GM19043 (cell line): ENCODE measurements at regions not wholly inside any gene's neighbourhood (a gene's known extent, or its start where the extent isn't known, plus 50 kb on each side); places are given as distances from the start of the nearest gene placed in this dataset.

Experiments
- ATAC-seq: cut with Tn5 transposase; IDR thresholded peaks from one replicate; pipeline ENCODE4 v1.9.1; 2021; ENCODE audit warnings: low read depth; ENCODE audit not compliant: unreplicated experiment

DNA sequence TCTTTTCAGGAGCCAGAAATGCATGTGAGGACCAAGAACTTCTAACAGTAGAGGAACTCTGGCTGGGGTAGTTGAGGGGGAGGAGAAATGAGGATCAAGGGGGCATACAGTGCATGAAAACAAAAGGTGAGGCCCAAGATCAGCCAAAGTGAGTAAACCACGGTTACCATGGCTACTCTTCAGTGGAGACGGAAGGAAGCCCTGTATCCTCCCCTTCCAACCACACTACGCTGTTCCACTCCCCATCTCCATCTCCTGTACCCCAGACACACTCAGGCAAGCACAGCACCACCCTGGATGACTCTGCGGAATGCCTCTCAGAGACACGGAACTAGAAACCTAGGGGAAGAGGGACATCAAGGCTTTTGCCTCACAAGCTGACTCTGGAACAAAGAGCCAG is 157.6 kb upstream of the CAMK1G start:
- no peak for ATAC-seq

- no peak for ATAC-seq
Observed at GRCh38 chr1:209427277-209427676, 156.2 kb upstream of the CAMK1G start.

DNA sequence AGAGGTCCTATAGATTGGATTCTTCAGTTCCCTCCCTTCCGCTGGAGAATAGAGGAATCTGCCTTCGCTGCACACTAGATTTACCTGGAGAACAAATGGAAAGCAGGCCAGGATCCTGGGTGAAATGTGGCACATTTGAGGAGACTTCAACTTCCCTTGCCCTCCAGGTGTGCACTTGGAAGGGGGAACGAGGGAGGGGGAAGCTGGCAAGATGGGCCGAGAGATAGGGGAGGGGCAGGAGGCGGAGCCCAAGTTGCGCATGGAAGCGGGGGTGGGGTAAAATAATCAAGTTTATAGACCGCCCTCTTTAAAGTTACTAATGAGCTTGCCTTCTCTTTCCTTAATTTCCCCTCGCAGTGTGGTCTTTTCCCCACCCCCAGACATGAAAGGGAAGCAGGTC is 155.7 kb upstream of the CAMK1G start:
- ATAC-seq: no peak

GRCh38 chr1:209428241-209428921 is 155.1 kb upstream of the CAMK1G start:
- ATAC-seq: no peak

DNA sequence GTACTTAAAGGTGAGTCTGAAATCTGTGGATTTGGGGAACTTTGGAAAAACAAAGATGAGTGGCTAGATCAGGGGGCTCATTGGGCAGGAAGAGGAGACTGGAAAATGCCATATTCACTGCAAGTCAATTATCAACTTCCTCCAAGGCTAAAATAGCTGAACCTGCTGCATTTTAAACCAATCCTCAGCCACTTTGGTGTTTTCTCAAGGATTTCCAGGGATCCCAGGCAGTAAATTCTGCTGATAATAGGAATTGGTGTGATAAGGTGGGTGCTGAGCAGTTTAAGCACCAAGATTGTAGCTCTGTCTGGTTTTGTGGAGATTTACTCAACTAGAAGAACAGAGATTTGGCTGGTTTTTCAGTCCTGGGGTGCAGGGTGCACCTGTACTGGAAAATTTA is 153.9 kb upstream of the CAMK1G start:
- no peak for ATAC-seq

- no peak for ATAC-seq
Observed at GRCh38 chr1:209430107-209430506, 153.4 kb upstream of the CAMK1G start.

DNA sequence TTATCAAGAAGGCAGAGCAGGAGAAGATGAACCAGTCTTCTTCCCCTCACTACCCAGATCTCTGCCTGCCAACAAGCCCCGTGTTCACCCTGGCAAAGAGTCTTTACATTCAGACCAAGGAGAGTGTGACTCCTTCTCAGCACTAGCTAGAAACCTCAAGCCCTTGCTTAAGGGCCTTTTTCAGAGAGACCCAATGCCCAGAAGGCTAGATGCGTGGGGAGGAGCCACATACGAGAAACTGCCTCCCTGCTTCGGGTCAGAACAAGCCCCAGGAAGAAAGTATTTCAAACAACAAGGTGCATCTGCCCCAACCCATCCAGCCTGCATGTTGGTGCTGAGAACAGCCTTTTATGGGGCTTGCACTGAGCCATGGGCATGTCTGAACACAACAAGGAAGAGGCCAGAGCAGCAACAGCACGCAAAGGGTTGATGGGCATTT is 152.7 kb upstream of the CAMK1G start:
- ATAC-seq: no peak

GRCh38 chr1:209431402-209431801 is 152.1 kb upstream of the CAMK1G start:
- ATAC-seq: no peak

DNA sequence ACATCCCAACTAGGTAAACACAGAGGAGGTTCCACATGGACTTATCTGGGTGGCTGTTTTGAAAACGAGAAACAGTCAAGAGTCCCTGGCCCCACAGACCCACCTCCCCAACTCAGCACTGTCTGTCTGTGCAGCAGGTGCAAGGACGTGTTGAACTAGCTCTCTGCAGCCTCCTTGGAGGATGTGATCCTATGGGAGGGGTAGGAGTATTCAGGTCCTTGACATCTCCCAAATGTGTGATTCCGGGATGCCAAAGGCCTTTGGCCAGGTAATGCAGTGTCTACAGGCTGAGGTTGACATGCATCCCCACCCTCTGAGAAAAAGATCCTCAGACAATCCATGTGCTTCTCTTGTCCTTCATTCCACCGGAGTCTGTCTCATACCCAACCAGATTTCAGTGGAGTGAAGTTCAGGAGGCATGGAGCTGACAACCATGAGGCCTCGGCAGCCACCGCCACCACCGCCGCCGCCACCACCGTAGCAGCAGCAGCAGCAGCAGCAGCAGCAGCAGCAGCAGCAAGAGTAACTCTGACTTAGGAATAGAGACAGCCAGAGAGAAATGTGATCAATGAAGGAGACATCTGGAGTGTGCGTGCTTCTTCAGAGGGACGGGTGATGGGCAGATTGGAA is 151.6 kb upstream of the CAMK1G start:
- no peak for ATAC-seq

DNA sequence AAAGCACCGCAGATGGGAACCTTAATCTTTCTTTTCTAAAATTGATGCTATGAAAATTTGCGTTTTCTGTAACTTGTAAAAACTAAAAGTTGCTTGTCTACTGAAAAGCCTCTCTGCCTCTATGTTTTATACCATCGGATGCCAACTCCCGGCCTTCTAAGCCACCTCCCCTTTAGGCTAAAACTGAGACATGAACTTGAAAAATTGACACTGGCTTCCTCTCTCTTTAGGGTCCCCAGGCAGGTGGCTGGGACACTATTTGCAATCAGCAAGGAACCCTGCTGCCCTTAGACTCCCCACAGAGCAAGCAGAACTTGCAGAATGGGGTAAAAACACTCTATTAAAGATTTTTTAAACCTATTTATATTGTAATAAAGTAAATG is 151.1 kb upstream of the CAMK1G start:
- ATAC-seq: no peak

DNA sequence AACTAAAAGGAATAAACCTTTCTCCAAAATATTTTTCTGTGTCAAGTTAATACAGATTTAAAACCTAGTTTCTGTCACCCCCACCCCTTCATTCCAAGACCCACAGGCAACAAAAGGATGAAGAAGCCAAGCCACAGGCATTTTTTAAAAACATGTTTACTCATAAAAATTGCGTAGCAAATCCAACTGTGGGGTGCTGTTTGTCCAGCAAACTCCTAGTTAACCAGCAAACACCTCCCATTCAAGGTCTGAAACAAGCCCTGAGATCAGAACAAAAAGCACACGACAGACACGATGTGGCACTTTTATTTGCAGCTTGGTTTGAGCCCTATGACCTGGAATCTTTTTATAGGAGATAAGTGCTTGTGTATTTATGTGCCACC is 149.9 kb upstream of the CAMK1G start:
- no peak for ATAC-seq

- no peak for ATAC-seq
Observed at GRCh38 chr1:209434066-209434465, 149.4 kb upstream of the CAMK1G start.

GRCh38 chr1:209434631-209435217 is 148.8 kb upstream of the CAMK1G start:
- no peak for ATAC-seq

GRCh38 chr1:209435654-209436566 is 147.6 kb upstream of the CAMK1G start:
- ATAC-seq: peak; percentile 97

- ATAC-seq: no peak
Observed at GRCh38 chr1:209439828-209440227, 143.7 kb upstream of the CAMK1G start.

- ATAC-seq: no peak
Observed at GRCh38 chr1:209443361-209443931, 140.1 kb upstream of the CAMK1G start.

GRCh38 chr1:209443975-209444651 is 139.4 kb upstream of the CAMK1G start:
- no peak for ATAC-seq

GRCh38 chr1:209444961-209445360 is 138.6 kb upstream of the CAMK1G start:
- no peak for ATAC-seq

DNA sequence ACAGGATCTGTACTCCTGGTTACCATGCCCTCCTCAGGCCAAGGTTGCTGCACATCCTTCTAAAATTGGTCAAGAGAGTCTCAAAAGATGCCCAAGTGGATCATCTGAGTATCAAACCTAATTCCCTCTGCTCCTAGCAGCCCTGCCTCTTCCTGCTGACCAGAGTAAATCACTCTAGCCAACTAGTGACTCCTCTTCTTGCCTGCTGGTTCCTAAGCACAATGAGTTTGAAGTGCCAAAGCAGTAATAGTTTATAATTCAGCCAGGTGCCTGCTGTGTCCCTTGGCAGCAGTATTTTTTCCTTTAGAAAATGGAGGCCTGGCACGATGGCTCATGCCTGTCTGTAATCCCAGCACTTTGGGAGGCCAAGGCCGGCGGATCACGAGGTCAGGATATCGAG is 137.9 kb upstream of the CAMK1G start:
- ATAC-seq: no peak

GRCh38 chr1:209446356-209446755 is 137.2 kb upstream of the CAMK1G start:
- no peak for ATAC-seq
